ENCODE measurements at regions not wholly inside any gene's neighbourhood (a gene's known extent, or its start where the extent isn't known, plus 50 kb on each side); places are given as distances from the start of the nearest gene placed in this dataset.
"Not testable (repeated sequence)": the region's sequence is repeated elsewhere in the genome, so short reads cannot be mapped to it uniquely, and the experiment has no call there.

DNA sequence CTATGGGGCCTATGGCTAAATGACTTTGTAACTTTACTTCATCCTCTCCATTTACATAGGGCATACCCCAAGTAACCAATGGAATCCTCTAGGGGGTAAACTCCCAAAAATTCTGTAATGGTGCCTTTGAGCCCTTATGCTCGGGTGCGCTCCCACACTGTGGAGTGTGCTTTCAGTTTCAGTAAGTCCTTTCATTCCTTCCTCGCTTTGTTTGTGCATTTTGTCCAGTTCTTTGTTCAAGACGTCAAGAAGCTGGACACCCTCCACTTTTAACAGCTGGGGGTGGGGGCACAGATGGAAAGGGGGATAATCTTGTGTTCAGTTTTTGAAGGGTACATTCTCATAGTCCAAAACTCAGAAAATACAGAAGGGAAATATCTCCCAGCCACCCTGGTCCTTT lies 84.4 kb upstream of the C2CD4B start:
- no peaks in the 10 kb centered on the region for H3K36me3 Mint-ChIP-seq (ENCODE audit: low read depth)
- H3K27me3 Mint-ChIP-seq (ENCODE audit: low read depth, poor library complexity) = peaks cover 26% of the 10 kb centered on the region
- no peak overlapping the region for H3K4me3 Mint-ChIP-seq
- H3K4me1 Mint-ChIP-seq = peaks cover 36% of the 10 kb centered on the region
- DNase-seq = no peak
- no peaks in the 10 kb centered on the region for H3K9me3 Mint-ChIP-seq
- TF ChIP-seq, protein P1, sequence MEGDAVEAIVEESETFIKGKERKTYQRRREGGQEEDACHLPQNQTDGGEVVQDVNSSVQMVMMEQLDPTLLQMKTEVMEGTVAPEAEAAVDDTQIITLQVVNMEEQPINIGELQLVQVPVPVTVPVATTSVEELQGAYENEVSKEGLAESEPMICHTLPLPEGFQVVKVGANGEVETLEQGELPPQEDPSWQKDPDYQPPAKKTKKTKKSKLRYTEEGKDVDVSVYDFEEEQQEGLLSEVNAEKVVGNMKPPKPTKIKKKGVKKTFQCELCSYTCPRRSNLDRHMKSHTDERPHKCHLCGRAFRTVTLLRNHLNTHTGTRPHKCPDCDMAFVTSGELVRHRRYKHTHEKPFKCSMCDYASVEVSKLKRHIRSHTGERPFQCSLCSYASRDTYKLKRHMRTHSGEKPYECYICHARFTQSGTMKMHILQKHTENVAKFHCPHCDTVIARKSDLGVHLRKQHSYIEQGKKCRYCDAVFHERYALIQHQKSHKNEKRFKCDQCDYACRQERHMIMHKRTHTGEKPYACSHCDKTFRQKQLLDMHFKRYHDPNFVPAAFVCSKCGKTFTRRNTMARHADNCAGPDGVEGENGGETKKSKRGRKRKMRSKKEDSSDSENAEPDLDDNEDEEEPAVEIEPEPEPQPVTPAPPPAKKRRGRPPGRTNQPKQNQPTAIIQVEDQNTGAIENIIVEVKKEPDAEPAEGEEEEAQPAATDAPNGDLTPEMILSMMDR (IDR thresholded peaks at IDR 0.05) = no peak
- H3K27ac Mint-ChIP-seq = no peak overlapping the region

DNA sequence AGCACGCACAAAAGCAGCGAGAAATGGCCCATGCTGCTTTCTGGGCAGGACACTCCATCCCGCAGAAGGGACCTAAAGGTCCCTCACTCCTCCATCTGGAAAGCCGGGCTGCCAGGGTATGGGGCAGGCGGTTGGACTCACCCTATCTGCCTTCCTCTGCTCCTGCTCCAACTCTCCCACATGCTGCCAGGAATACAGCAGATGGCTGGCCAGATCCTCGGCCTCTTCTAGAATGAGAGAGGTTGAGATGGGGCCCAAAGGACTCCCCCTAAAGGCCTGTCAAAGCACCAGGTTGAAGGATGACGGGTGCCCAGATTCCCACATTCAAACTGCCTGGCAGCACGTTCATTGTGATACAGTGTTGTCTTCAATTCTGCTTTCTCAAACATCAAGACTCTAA lies 85.1 kb upstream of the C2CD4B start:
- no peak overlapping the region for H3K27ac Mint-ChIP-seq
- no peaks in the 10 kb centered on the region for H3K36me3 Mint-ChIP-seq (ENCODE audit: low read depth)
- no peak overlapping the region for H3K4me3 Mint-ChIP-seq
- H3K27me3 Mint-ChIP-seq (ENCODE audit: low read depth, poor library complexity) = peaks cover 28% of the 10 kb centered on the region
- no peaks in the 10 kb centered on the region for H3K9me3 Mint-ChIP-seq
- TF ChIP-seq, protein P1 (IDR thresholded peaks at IDR 0.05) = no peak
- no peak for DNase-seq
- H3K4me1 Mint-ChIP-seq = peaks cover 36% of the 10 kb centered on the region

DNA sequence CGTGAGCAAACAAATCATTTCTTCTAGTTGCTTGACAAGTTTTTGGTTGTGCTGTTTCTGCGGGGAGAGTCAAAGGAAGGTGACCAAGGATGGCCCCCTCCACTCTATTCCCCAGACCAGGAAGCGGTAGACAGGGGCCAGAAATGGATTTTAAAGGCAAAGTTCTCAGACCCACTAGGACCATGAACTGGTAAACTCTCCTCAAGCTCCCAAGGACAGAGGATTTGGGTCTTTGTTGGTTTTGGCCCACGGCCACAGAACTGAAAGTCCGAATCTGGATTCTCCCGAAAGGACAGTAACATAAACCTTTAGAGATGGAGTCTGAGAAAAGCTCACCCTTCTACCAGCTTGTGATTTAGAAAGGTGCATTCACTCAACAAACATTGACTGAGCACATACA lies 85.9 kb upstream of the C2CD4B start:
- no peak for DNase-seq
- peaks cover 33% of the 10 kb centered on the region for H3K4me1 Mint-ChIP-seq
- peaks cover 5% of the 10 kb centered on the region for H3K9me3 Mint-ChIP-seq
- TF ChIP-seq, protein P1 (IDR thresholded peaks at IDR 0.05) = no peak
- no peak overlapping the region for H3K27ac Mint-ChIP-seq
- H3K36me3 Mint-ChIP-seq (ENCODE audit: low read depth) = no peaks in the 10 kb centered on the region
- H3K27me3 Mint-ChIP-seq (ENCODE audit: low read depth, poor library complexity) = peaks cover 30% of the 10 kb centered on the region
- no peak overlapping the region for H3K4me3 Mint-ChIP-seq

DNA sequence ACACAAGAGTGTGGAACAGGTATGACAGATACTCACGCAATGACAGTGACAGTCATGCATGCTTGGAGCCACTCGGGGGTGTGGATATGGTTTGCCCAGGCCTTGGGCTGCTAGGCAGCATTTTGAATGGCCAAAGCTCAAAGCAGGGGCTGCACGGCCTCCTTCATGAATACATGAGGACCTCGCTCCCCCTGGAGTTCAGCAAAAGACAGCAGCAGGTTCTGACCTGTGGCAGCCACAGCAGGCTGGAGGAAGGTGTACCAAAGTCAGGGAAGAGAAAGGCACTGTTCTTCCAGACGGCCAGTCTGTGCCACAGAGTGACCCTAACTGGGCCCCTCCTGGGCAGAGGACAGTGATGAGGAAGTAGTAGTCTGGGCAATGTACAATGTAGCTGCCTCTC lies 88.2 kb upstream of the C2CD4B start:
- Mint-ChIP-seq H3K27me3 (ENCODE audit: low read depth, poor library complexity) (peaks cover 21% of the 10 kb centered on the region), H3K9me3 (peaks cover 16% of the 10 kb centered on the region), H3K4me1 (peaks cover 29% of the 10 kb centered on the region), H3K4me3 (no peak overlapping the region), H3K36me3 (ENCODE audit: low read depth) (no peaks in the 10 kb centered on the region), H3K27ac (no peak overlapping the region)
- TF ChIP-seq, protein P1 (IDR thresholded peaks at IDR 0.05) = no peak
- no peak for DNase-seq

DNA sequence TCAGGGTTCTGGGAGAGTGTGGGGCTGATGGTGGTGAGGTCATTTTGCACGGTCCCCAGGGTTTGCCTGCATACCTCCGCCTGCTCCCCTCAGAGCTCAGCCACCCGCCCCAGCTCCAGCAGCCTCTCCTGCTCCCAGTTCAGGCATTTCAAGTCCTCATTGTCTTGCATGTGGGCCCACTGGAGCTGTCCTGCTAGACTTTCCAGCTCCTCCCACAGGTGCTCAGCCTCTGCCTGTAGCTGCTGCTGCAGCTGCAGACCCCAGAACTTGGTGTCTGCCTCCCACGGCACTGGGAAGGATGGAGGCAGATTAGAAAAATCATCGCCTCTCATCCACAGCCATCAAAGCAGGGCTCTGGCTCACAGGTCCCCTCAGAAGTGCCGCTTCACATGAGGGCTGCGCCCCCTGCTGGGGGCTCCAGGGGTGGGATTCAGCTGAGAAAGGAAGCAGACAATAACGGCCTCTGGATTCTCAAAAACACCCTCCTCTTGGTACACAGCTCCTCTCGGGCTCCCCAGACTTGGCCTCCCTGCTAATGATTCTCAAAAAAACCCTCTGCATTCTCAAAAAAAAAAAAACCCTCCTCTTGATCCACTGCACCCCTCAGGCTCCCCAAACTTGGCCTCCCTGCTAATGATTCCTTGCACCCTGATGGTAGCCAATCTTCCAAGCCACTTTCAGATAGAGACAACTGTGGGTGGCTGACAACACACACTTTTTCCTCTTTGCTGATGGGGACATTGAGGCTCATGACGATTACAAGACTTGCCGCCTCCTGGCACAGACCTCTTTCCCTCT lies 89.3 kb upstream of the C2CD4B start:
- H3K4me3 Mint-ChIP-seq = no peak overlapping the region
- DNase-seq = peak; percentile 86
- TF ChIP-seq, protein P1 (IDR thresholded peaks at IDR 0.05) = peak; percentile 81
- H3K9me3 Mint-ChIP-seq = peaks cover 18% of the 10 kb centered on the region
- peaks cover 20% of the 10 kb centered on the region for H3K27me3 Mint-ChIP-seq (ENCODE audit: low read depth, poor library complexity)
- no peak overlapping the region for H3K27ac Mint-ChIP-seq
- no peaks in the 10 kb centered on the region for H3K36me3 Mint-ChIP-seq (ENCODE audit: low read depth)
- peaks cover 25% of the 10 kb centered on the region for H3K4me1 Mint-ChIP-seq

DNA sequence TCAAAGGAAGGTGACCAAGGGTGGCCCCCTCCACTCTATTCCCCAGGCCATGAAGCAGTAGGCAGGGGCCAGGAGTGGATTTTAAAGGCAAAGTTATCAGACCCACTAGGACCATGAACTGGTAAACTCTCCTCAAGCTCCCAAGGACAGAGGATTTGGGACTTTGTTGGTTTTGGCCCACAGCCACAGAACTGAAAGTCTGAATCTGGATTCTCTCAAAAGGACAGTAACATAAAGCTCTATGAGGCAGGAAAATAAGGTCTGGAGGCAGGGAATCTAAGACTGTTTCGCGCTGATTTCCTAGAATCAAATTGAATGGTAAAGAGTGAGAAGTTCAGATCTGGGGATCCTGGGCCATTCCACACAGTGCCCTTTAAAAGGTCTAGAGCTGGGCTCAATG lies 91.3 kb upstream of the C2CD4B start:
- H3K27ac Mint-ChIP-seq; H3K4me3 Mint-ChIP-seq; DNase-seq; H3K36me3 Mint-ChIP-seq (ENCODE audit: low read depth): not testable (repeated sequence)
- H3K27me3 Mint-ChIP-seq (ENCODE audit: low read depth, poor library complexity) = peaks cover 17% of the 10 kb centered on the region
- peaks cover 37% of the 10 kb centered on the region for H3K9me3 Mint-ChIP-seq
- peaks cover 20% of the 10 kb centered on the region for H3K4me1 Mint-ChIP-seq
